GM23338 (cell line): ENCODE measurements at regions not wholly inside any gene's neighbourhood (a gene's known extent, or its start where the extent isn't known, plus 50 kb on each side); places are given as distances from the start of the nearest gene placed in this dataset.

Experiments used
- CREB1 ChIP-seq: fragments of 250-450 bp; sonication (Bioruptor Pico); IDR thresholded peaks from 2 replicates; pipeline ENCODE4 v1.5.0; 2020; ENCODE audit warnings: low read depth, mild to moderate bottlenecking, moderate library complexity
- CTCF ChIP-seq, 2 experiments: fragments of 200-600 bp in 1 of 2; sonication (generic) in 1 of 2; conservative IDR thresholded peaks; 2 replicates each; pipeline versions ENCODE4 v1.5.1 to v1.6.1; 2016 to 2017; ENCODE audit warnings: antibody characterized with exemption in 2 of 2, low read depth in 2 of 2, mild to moderate bottlenecking in 2 of 2, moderate library complexity in 1 of 2
- ETS1 ChIP-seq: IDR thresholded peaks from 2 replicates; pipeline ENCODE4 v1.6.1; 2016; ENCODE audit warnings: antibody characterized with exemption
- EZH2phosphoT487 ChIP-seq: fragments of 200-600 bp; sonication (generic); IDR thresholded peaks from one replicate; pipeline ENCODE4 v1.8.1; 2018; ENCODE audit warnings: antibody characterized with exemption; ENCODE audit not compliant: unreplicated experiment
- JUNB ChIP-seq: IDR thresholded peaks from one replicate; pipeline ENCODE4 v1.6.1; 2016; ENCODE audit warnings: antibody characterized with exemption; ENCODE audit not compliant: unreplicated experiment
- POLR2AphosphoS5 ChIP-seq: IDR thresholded peaks from 2 replicates; pipeline ENCODE4 v1.6.1; 2016; ENCODE audit warnings: antibody characterized with exemption, low read depth
- STAT1 ChIP-seq: IDR thresholded peaks from one replicate; pipeline ENCODE4 v1.6.1; 2016; ENCODE audit warnings: antibody characterized with exemption; ENCODE audit not compliant: unreplicated experiment
- ZNF114 ChIP-seq: fragments of 250-450 bp; sonication (Bioruptor Pico); IDR thresholded peaks from 2 replicates; pipeline ENCODE4 v1.5.0; 2020; ENCODE audit warnings: mild to moderate bottlenecking, moderate library complexity
- ZNF331 ChIP-seq: fragments of 250-450 bp; sonication (Bioruptor Pico); IDR thresholded peaks from 2 replicates; pipeline ENCODE4 v1.5.0; 2020; ENCODE audit warnings: low read depth, mild to moderate bottlenecking, moderate library complexity
- ZNF462 ChIP-seq: fragments of 250-450 bp; sonication (Bioruptor Pico); IDR thresholded peaks from 2 replicates; pipeline ENCODE4 v1.5.0; 2020; ENCODE audit warnings: mild to moderate bottlenecking, moderate library complexity

GRCh38 chr10:10891124-10892082 lies 126.3 kb upstream of the CELF2 start (continued):
- no peak for TF ChIP-seq ZNF462 (CRISPR knock-in tag)
- TF ChIP-seq JUNB, result no peak
- TF ChIP-seq STAT1, result no peak
- TF ChIP-seq ETS1, result no peak
- no peak for TF ChIP-seq ZNF114 (CRISPR knock-in tag)
- TF ChIP-seq ZNF331 (CRISPR knock-in tag), result no peak
- TF ChIP-seq POLR2AphosphoS5, result no peak
- TF ChIP-seq EZH2phosphoT487, result no peak
- no peak for TF ChIP-seq CTCF (conservative IDR thresholded peaks at IDR 0.05; ENCODE audit: low read depth in 2 of 2)
- TF ChIP-seq CREB1 (CRISPR knock-in tag), result no peak
